ENCODE measurements at regions not wholly inside any gene's neighbourhood (a gene's known extent, or its start where the extent isn't known, plus 50 kb on each side); places are given as distances from the start of the nearest gene placed in this dataset.
"Not testable (repeated sequence)": the region's sequence is repeated elsewhere in the genome, so short reads cannot be mapped to it uniquely, and the experiment has no call there.

GRCh38 chr7:136527554-136527953, 340.9 kb upstream of the CHRM2 start:
- no peak for DNase-seq

- no peak for DNase-seq
Observed at GRCh38 chr7:136526408-136527105, 341.9 kb upstream of the CHRM2 start.

DNA sequence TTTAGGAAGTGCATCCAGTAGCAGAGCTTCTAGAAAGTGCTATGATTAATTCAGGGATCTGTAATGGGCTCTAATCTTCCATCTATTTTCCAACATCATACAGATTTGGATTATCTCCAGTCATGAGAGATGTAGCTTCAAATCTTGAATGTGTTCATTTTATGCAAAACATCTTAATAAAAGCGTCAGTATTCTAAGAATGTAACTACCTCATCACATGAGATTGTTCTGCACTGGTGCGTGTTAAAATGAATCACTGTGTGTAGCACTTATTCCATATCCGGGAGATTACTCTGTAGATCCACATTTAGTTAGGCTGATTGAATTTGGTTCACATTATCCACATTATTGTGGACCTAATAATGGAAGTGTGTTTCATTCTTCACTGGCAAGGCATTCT, 344.9 kb upstream of the CHRM2 start:
- DNase-seq: no peak

DNA sequence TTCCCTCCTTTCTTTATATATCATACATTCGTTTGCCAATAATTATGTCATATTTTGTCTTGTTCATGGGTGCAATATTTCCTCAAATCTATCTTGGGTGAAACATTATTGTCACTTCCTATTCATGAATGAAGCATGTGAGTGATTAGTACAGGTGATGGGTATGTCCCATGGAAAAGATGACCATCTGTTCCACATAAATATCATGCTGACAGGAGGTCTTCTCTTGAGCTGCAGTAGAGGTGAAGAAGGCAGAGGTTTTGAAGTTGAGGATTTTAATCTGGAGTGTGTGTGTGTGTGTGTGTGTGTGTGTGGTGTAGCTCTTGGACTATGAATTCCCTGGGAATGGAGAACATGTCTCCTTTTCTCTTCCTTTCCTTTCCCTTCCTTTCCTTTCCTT, 350.5 kb upstream of the CHRM2 start:
- no peak for DNase-seq

GRCh38 chr7:136514776-136515175, 353.7 kb upstream of the CHRM2 start:
- no peak for DNase-seq

DNA sequence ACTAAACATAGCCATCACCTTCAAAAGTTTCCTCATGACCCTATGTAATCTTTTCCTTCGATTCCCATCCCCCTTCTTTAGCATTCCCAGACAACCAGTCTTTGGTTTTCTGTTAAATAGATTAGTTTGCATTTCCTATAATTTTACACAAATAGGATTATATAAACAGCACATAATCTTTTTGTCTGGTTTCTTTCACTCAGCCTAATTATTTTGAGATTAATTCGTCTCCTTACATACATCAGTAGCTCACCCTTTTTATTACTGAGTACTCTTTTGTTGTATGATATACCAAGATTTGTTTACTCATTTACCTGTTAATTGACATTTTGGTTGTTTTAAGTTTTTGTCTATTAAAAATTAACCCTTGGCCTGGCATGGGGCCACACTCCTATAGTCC, 354.7 kb upstream of the CHRM2 start:
- no peak for DNase-seq

DNA sequence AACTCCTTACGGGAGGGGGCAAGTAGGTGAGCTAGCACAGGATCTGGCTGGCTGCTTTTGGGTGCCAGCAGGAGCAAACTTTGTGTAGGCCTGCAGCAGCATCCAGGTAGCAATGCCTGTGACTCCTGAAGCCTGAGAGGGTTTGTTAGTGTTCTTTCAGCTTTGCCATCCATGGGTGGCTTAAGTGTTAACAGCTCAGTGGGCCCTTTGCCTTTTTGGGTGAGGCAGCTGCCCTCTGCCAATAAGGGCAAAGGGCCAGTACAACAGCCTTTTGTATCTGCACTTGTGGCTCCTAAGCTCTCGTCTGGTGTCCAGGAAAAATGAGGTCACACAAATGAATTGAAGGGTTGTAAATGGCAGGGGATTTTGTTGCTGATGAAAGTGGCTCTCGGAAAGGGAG, 359.0 kb upstream of the CHRM2 start:
- DNase-seq: no peak

DNA sequence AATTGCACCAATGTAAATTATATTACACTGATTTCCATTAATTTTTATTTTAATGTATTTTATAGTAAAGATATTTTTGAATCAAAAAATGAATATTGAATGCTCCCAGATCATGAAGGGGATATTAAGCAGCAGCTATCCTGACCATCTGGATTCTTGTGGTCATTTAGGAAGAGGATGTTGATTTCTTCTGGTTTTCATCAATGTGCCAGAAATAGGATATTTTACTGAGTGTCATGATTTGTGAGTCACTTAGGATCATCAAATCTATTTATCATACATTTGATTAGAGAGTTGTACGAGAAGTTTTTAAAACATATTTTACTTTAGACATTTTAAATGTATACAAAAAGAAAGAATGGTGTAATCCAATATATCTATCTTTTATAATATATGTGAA, 366.3 kb upstream of the CHRM2 start:
- DNase-seq: no peak

- DNase-seq: no peak
Observed at GRCh38 chr7:136501151-136501550, 367.3 kb upstream of the CHRM2 start.

- DNase-seq: no peak
Observed at GRCh38 chr7:136496551-136496950, 371.9 kb upstream of the CHRM2 start.

DNA sequence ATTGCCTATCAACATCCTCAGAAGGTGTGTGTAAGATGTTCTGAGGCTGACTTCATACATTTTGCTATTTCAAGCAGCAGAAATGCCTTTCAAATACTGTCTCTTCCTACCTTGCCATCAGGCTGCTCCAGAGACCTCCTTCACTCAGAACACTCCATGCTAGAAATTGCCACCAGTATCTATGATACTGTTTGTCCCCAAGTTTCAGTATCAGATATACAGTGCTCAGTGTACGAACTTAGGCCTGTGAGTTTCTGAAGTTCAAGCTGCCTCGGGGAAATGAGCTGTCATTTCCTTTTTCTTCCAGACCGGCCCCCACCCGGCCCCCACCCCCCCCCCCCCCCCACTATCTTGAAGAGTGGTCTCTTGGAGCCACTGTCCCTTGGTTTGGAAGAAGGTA, 373.4 kb upstream of the CHRM2 start:
- no peak for DNase-seq

DNA sequence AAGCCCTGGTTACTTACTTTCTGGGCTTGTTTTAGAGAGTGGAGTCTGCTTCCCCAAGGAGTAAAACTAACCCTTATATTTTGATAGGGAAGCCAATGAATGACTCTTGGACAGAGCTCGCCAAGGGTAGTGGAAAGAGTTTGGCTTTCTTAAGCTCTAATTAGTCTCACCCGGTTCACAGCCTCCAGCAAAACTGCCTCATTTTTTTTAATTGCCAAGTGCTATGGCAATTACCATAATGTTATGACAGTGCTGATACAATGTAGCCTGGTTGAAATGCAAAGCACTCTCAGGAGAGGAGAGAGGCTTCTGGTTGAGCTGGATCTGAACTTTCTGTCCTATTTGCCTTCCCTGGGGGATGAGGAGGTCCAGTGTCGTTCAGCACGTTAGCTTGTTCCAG, 376.1 kb upstream of the CHRM2 start:
- no peak for DNase-seq

GRCh38 chr7:136489808-136490207, 378.6 kb upstream of the CHRM2 start:
- no peak for DNase-seq

DNA sequence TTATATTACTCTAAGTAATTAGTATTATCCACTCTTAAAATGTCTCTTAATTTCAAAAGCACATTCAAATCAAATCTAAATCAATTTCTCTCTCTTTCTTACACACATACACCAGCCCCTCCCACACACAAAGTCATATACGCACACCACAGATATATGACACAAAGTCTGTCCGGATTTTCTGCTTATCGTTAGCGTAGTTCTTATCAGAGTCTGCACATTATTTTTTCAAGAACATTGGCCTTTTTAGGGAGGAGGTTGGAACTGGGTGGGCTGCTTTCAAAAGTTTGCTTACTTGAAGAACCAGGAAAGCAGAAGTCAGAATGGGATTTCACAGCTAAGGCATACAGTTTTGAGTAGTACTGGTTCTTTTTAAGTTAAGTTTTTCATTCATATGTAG, 387.6 kb upstream of the CHRM2 start:
- no peak for DNase-seq

- DNase-seq: no peak
Observed at GRCh38 chr7:136479922-136480321, 388.5 kb upstream of the CHRM2 start.

GRCh38 chr7:136470179-136470578, 398.3 kb upstream of the CHRM2 start:
- DNase-seq: no peak

GRCh38 chr7:136452949-136453348, 415.5 kb upstream of the CHRM2 start:
- DNase-seq: no peak

GRCh38 chr7:136446751-136447150, 421.7 kb upstream of the CHRM2 start:
- no peak for DNase-seq

GRCh38 chr7:136441835-136442234, 426.6 kb upstream of the CHRM2 start:
- DNase-seq: no peak

- DNase-seq: not testable (repeated sequence)
Observed at GRCh38 chr7:136431736-136432135, 436.7 kb upstream of the CHRM2 start.

DNA sequence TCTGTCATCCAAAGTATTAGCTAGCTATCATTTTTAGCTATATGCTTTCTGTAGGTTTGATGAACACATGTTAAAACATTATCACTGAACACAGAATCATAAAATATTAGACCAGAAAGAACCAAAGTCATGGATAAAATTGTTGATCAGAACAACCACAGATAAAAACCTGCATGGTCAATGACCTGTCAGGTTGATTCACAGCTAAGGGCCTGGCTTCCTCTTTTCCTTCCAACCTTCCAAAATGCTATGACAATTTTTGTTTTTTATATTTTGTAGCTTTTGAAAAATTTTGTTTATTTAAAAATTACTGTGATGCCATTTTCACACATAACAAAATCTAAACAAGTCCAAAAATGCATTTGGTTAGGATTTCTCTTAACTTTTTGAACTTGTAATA, 444.4 kb upstream of the CHRM2 start:
- DNase-seq: no peak

DNA sequence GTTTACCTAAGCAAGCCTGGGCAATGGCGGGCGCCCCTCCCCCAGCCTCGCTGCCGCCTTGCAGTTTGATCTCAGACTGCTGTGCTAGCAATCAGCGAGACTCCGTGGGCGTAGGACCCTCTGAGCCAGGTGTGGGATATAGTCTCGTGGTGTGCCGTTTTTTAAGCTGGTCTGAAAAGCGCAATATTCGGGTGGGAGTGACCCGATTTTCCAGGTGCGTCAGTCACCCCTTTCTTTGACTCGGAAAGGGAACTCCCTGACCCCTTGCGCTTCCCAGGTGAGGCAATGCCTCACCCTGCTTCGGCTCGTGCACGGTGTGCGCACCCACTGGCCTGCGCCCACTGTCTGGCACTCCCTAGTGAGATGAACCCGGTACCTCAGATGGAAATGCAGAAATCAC, 442.6 kb upstream of the MTPN start:
- not testable (repeated sequence) for DNase-seq

- DNase-seq: no peak
Observed at GRCh38 chr7:136412952-136413351, 435.8 kb upstream of the MTPN start.

DNA sequence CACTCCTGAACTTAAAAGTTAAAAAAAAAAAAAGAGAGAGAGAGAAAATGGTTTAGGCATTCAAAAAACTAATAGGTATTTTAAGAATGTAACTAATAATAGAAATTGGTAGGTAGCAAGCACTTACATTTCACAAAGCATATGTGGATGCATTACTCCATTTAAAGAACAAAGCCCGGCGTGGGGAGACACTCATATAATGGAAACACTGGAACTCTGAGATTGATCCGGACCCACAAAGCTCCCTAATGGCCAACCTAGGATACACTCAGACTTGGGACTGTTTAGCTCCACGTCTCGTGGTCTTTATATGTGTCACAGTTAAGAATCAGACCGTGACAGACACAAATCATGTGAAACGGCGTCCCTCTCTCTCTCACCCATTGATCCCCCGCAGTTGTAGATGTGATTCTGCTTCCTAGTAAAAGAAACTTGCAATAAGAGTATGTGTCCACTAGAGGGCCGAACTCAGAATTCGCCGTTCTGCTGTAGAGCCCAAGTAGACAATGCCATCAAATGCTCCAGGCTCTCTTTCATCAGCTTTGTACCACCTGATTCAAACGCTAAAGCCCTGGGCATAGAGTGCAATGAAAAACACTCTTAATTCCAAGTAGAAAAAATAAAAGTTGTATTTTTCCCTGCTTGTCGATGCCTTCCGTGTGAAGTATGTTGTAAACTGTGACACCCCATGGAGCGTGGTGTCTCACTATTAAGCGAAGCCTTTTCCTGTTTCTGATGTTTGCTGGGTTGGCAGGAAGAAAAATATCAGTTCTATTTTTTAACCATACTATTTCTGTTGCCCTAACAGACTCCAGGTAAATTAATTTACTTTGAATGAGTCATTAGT, 429.0 kb upstream of the MTPN start:
- DNase-seq: no peak

DNA sequence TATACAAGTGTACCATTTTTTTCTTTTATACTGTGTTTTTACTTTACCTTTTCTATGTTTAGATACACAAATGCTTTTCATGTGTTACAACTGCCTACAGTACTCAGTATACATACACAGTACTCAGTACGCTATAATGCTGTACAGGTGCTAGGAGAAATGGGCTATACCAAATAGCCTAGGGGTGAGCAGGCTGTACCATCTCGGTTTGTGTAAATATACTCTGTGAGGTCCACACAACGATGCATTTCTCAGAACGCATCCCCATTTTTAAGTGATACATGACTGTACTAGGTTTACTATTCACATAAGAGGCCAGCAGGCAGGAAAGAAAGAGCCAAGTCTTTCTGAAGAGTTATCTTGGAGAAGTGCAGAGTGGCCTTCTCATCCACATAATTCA, 426.4 kb upstream of the MTPN start:
- no peak for DNase-seq
